Ovary (tissue), 7 donors: ENCODE measurements at regions not wholly inside any gene's neighbourhood (a gene's known extent, or its start where the extent isn't known, plus 50 kb on each side); places are given as distances from the start of the nearest gene placed in this dataset.
"Not testable (repeated sequence)": the region's sequence is repeated elsewhere in the genome, so short reads cannot be mapped to it uniquely, and the experiment has no call there.

Experiments
- DNase-seq, 5 donors: peaks; one replicate each; pipeline ENCODE4 v3.0.0-alpha.2; 2019 to 2020
- H3K27ac ChIP-seq, 2 donors: fragments of 200-600 bp; one replicate each; pipeline versions ENCODE4 v1.5.1 to v1.8.0; 2019 to 2022
- H3K27me3 ChIP-seq: fragments of 200-600 bp; one replicate; pipeline ENCODE4 v1.8.0; 2022
- H3K36me3 ChIP-seq: fragments of 200-600 bp; sonication (generic); one replicate; pipeline ENCODE4 v1.5.1; 2019
- H3K4me1 ChIP-seq: one replicate; pipeline ENCODE4 v1.8.1; 2013; ENCODE audit warnings: mild to moderate bottlenecking, moderate library complexity; ENCODE audit not compliant: insufficient read depth
- H3K4me3 ChIP-seq: fragments of 200-600 bp; sonication (generic); one replicate; pipeline ENCODE4 v1.5.1; 2017
- H3K9me3 ChIP-seq, 2 donors: fragments of 200-600 bp in 1 of 2; sonication (generic) in 1 of 2; one replicate each; pipeline versions ENCODE4 v1.5.1 to v1.8.1; 2013 to 2019; ENCODE audit warnings: mild to moderate bottlenecking in 1 of 2, moderate library complexity in 1 of 2
- EP300 ChIP-seq: sonication (generic); formaldehyde crosslinking; IDR thresholded peaks from one replicate; pipeline ENCODE4 v1.6.1; 2017; ENCODE audit warnings: antibody characterized with exemption
- POLR2A ChIP-seq: fragments of 450-650 bp; IDR thresholded peaks from one replicate; pipeline ENCODE4 v1.6.1; 2017; ENCODE audit warnings: antibody characterized with exemption, mild to moderate bottlenecking, moderate library complexity
- WGBS, 3 donors: extraction: QIAGEN DNeasy Blood & Tissue Kit in 1 of 3; methylation state at CpG; one replicate each; pipeline versions ENCODE4 v1.1.5 to v1.1.7; 2013 to 2017; 5-methylcytosine and 5-hydroxymethylcytosine counted together
- intact Hi-C, 4 donors: fragments of 100-400 bp; cut with DNase I; formaldehyde crosslinking; loops; one replicate each; pipeline versions ENCODE4 v1.11.0 to v1.15.1; 2022 to 2023
- TF ChIP-seq, protein P1 (sequence below), 3 donors: fragments of 450-650 bp in 2 of 3; fragments of 200-600 bp in 1 of 3; IDR thresholded peaks; one replicate each; pipeline versions ENCODE4 v1.5.1 to v1.8.0; 2016 to 2022; ENCODE audit warnings: antibody characterized with exemption in 3 of 3, mild to moderate bottlenecking in 1 of 3
- donor health status: DM: no; HTN: no; CAD: no; lungs with moderate emphysema.
- donor health status: DM: no; HTN: no; CAD: no.
- donor health status: Bipolar disorder and iron deficiency.
- donor health status: DM: no; HTN: no; CAD: no.
- donor health status: DM: yes; HTN: yes; CAD: no.

DNA sequence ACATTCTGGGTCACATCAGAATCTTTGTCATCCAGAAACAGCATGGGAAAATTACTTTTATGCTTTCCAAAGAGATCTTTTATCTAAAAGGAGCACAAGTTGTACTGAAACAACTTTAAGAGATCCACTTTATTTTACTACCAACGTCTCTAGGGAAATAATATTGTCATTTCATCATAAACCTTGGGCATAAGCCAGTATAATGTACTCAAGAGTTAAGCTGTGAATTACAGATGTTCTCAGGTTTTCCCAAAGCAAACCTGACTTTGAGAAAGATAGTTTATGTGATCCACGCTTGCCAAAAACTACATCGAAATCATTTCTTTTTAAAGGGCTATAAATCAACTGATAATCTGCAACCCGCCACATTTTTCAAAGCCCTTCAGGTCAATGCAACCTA is 124.1 kb upstream of the CRBN start:
- H3K27ac ChIP-seq = no peak overlapping the region
- DNase-seq = no peak
- intact Hi-C loops = no loop called here
- H3K27me3 ChIP-seq = no peaks in the 10 kb centered on the region
- H3K36me3 ChIP-seq = no peaks in the 10 kb centered on the region
- no peaks in the 10 kb centered on the region for H3K4me1 ChIP-seq
- no peaks in the 10 kb centered on the region for H3K9me3 ChIP-seq
- 3 to 15% (median 10%) methylated on average over 4 of the region's 4 CpGs for WGBS, 3 donors
- H3K4me3 ChIP-seq = no peak overlapping the region
- TF ChIP-seq EP300 (no peak), POLR2A (no peak)
- TF ChIP-seq, protein P1, sequence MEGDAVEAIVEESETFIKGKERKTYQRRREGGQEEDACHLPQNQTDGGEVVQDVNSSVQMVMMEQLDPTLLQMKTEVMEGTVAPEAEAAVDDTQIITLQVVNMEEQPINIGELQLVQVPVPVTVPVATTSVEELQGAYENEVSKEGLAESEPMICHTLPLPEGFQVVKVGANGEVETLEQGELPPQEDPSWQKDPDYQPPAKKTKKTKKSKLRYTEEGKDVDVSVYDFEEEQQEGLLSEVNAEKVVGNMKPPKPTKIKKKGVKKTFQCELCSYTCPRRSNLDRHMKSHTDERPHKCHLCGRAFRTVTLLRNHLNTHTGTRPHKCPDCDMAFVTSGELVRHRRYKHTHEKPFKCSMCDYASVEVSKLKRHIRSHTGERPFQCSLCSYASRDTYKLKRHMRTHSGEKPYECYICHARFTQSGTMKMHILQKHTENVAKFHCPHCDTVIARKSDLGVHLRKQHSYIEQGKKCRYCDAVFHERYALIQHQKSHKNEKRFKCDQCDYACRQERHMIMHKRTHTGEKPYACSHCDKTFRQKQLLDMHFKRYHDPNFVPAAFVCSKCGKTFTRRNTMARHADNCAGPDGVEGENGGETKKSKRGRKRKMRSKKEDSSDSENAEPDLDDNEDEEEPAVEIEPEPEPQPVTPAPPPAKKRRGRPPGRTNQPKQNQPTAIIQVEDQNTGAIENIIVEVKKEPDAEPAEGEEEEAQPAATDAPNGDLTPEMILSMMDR (IDR thresholded peaks at IDR 0.05) = no peak

DNA sequence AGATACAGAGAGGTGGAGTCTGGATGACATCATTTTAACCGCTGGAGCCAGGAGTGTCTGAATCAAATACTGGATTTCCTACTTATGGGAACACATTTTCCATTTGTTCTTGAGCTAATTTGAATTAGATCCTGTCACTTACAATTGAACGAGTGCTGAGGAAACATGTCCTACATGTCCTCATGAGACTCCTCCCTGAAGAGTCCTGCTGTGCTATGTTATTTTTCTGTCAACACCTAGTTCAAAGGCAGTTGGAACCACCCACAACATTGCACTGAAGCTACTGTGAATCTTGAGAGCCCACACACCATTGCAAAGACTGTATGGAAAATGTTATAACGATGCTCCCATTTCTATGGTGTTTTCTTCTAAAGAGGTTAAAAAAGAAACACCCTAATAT is 123.5 kb upstream of the CRBN start:
- Histone ChIP-seq H3K36me3 (no peaks in the 10 kb centered on the region), H3K9me3 (no peaks in the 10 kb centered on the region), H3K27ac (no peak overlapping the region), H3K27me3 (no peaks in the 10 kb centered on the region), H3K4me3 (no peak overlapping the region), H3K4me1 (no peaks in the 10 kb centered on the region)
- intact Hi-C loops = no loop called here
- 48 to 53% (median 49%) methylated on average over 3 of the region's 3 CpGs for WGBS, 3 donors
- TF ChIP-seq EP300 (no peak), POLR2A (no peak)
- TF ChIP-seq, protein P1 (IDR thresholded peaks at IDR 0.05) = no peak
- no peak for DNase-seq

DNA sequence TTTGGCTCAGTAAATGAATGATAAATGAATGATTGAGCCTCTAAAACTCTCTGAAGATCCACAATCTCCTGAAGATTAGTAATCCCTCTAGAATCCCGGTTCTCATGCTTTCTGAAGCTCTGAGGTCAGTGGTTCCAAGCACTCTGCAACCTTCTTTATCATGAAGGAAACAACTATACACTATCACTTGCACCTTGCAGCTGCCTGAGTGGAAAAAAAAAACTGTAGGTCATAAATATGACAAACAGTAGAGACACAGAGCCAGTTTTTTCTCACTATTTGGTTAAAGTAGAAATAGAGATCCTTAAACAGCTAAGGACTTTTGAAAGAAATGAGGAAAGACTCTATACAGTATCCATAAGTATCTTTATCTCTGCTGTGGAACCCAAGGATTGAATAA is 122.0 kb upstream of the CRBN start:
- H3K4me1 ChIP-seq = no peaks in the 10 kb centered on the region
- 27 to 60% (median 59%) methylated on average over 1 of the region's 1 CpG for WGBS, 3 donors
- H3K27ac ChIP-seq = no peak overlapping the region
- no peaks in the 10 kb centered on the region for H3K27me3 ChIP-seq
- H3K36me3 ChIP-seq = no peaks in the 10 kb centered on the region
- TF ChIP-seq, protein P1 (IDR thresholded peaks at IDR 0.05) = no peak
- DNase-seq = no peak
- H3K4me3 ChIP-seq = no peak overlapping the region
- intact Hi-C loops = no loop called here
- no peaks in the 10 kb centered on the region for H3K9me3 ChIP-seq

DNA sequence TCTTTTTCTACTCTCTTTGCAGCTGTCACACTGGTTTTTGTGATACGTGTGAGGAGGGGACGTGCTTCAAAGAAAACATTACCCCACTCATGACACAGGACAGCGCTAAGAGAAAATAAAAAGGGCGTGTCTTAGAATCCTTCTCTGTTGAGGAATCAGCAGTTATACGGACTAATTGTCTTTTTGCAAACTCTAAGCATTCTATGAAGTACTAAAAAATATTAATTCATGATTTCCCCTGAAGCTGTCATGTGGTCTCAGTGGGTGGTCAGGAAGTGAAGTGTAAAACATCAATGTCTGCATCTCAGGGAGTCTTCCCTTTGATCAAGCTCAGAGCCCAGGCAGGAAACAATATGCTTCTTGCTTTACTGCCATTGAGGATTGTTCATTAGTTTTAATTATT is 117.5 kb upstream of the CRBN start:
- 53 to 64% (median 61%) methylated on average over 5 of the region's 5 CpGs for WGBS, 3 donors
- no peak overlapping the region for H3K4me3 ChIP-seq
- no peaks in the 10 kb centered on the region for H3K36me3 ChIP-seq
- H3K27ac ChIP-seq = no peak overlapping the region
- intact Hi-C loops = no loop called here
- no peak for DNase-seq
- H3K4me1 ChIP-seq = no peaks in the 10 kb centered on the region
- H3K9me3 ChIP-seq = no peaks in the 10 kb centered on the region
- no peaks in the 10 kb centered on the region for H3K27me3 ChIP-seq
- TF ChIP-seq, protein P1 (IDR thresholded peaks at IDR 0.05) = no peak
- TF ChIP-seq POLR2A = no peak
- TF ChIP-seq EP300 = no peak

DNA sequence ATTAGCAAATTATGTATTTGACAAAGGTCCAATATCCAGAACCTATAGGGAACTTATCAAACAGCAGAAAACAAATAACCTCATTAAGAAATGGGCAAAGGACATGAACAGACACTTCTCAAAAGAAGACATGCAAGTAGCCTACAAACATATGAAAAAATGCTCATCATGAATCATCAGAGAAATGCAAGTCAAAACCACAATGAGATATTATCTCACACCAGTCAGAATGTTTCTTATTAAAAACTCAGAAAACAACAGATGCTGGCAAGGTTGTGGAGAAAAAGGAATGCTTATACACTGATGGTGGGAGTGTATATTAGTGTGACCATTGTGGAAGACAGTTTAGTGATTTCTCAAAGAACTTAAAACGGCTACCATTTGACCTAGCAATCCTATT is 116.1 kb upstream of the CRBN start:
- intact Hi-C loops = no loop called here
- H3K36me3 ChIP-seq = no peaks in the 10 kb centered on the region
- no peaks in the 10 kb centered on the region for H3K4me1 ChIP-seq
- 85 to 88% (median 86%) methylated on average over 1 of the region's 1 CpG for WGBS, 3 donors
- H3K27ac ChIP-seq = no peak overlapping the region
- H3K9me3 ChIP-seq = no peaks in the 10 kb centered on the region
- H3K4me3 ChIP-seq = no peak overlapping the region
- TF ChIP-seq, protein P1 (IDR thresholded peaks at IDR 0.05) = no peak
- TF ChIP-seq POLR2A (no peak), EP300 (no peak)
- no peaks in the 10 kb centered on the region for H3K27me3 ChIP-seq
- DNase-seq = no peak

DNA sequence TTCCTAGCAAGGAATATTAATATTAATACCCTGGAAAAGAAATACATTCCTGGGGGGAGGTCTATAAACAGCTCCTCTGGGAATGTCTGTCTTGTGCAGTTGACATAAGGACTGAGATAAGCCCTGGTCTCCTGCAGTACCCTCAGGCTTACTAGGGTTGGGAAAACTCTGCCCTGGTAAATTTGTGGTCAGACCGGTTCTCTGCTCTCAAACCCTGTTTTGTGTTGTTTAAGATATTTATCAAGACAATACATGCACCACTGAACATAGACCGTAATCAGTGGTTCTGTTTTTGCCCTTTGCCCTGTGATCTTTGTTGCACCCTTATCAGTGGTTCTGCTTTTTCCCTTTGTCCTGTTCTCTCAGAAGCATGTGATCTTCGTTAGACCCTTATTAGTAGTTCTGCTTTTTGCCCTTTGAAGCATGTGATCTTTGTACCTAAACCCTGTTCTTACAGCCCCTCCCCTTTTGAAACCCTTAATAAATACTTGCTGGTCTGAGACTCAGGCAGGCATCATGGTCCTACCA is 112.3 kb upstream of the CRBN start:
- H3K4me1 ChIP-seq, H3K36me3 ChIP-seq, H3K27me3 ChIP-seq, intact Hi-C loops, H3K27ac ChIP-seq, H3K4me3 ChIP-seq, H3K9me3 ChIP-seq, DNase-seq: not testable (repeated sequence)
- 77 to 87% (median 87%) methylated on average over 3 of the region's 3 CpGs for WGBS, 3 donors
